ENCODE measurements at regions not wholly inside any gene's neighbourhood (a gene's known extent, or its start where the extent isn't known, plus 50 kb on each side); places are given as distances from the start of the nearest gene placed in this dataset.
"Not testable (repeated sequence)": the region's sequence is repeated elsewhere in the genome, so short reads cannot be mapped to it uniquely, and the experiment has no call there.

DNA sequence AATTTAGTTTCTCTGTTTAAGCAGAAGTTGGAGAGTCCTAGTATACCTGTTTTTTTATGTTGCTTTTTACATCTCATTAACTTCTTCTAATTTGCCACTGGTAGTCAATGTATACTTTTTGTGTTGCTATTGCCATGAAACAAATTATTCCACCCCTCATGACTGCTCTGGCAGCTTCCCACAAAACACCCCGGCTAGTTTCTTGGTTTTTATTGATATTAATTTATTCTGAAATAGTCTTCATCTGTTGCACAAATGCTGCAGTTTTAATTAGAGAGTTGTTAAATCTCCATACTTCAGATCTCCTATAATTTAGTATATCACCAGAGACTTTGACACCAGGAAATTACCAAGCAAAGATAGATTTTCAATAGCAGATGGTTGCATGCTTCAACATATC lies 1159.3 kb upstream of the PRR20A start:
- Histone ChIP-seq H3F3A (ENCODE audit: control insufficient read depth, insufficient read depth) (no peaks in the 10 kb centered on the region), H3K4me1 (ENCODE audit: control insufficient read depth, low read length) (no peaks in the 10 kb centered on the region), H4K20me1 (ENCODE audit: control insufficient read depth, insufficient read depth, low read depth, low read length) (no peaks in the 10 kb centered on the region), H3K4me2 (ENCODE audit: low read length) (no peak overlapping the region), H3K9me3 (ENCODE audit: control insufficient read depth, insufficient read depth, low read length) (peaks cover 5% of the 10 kb centered on the region; the same call in 1 of the 2 replicates), H3K4me3 (ENCODE audit: low read length) (no peak overlapping the region), H3K27ac (ENCODE audit: low read depth, low read length) (no peak overlapping the region), H3K9me2 (replicated peaks; ENCODE audit: control insufficient read depth, low read length) (no peaks in the 10 kb centered on the region), H3K27me3 (ENCODE audit: control insufficient read depth, low read length) (no peaks in the 10 kb centered on the region), H3K79me2 (ENCODE audit: control insufficient read depth, low read length) (no peaks in the 10 kb centered on the region), H3K36me3 (ENCODE audit: control insufficient read depth, low read length) (no peaks in the 10 kb centered on the region)
- TF ChIP-seq, protein P1, sequence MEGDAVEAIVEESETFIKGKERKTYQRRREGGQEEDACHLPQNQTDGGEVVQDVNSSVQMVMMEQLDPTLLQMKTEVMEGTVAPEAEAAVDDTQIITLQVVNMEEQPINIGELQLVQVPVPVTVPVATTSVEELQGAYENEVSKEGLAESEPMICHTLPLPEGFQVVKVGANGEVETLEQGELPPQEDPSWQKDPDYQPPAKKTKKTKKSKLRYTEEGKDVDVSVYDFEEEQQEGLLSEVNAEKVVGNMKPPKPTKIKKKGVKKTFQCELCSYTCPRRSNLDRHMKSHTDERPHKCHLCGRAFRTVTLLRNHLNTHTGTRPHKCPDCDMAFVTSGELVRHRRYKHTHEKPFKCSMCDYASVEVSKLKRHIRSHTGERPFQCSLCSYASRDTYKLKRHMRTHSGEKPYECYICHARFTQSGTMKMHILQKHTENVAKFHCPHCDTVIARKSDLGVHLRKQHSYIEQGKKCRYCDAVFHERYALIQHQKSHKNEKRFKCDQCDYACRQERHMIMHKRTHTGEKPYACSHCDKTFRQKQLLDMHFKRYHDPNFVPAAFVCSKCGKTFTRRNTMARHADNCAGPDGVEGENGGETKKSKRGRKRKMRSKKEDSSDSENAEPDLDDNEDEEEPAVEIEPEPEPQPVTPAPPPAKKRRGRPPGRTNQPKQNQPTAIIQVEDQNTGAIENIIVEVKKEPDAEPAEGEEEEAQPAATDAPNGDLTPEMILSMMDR (IDR thresholded peaks at IDR 0.05; ENCODE audit: low read depth, low read length, poor library complexity, severe bottlenecking) = no peak
- TF ChIP-seq EZH2phosphoT487 (IDR thresholded peaks at IDR 0.05; ENCODE audit: borderline replicate concordance, low read length) = no peak

DNA sequence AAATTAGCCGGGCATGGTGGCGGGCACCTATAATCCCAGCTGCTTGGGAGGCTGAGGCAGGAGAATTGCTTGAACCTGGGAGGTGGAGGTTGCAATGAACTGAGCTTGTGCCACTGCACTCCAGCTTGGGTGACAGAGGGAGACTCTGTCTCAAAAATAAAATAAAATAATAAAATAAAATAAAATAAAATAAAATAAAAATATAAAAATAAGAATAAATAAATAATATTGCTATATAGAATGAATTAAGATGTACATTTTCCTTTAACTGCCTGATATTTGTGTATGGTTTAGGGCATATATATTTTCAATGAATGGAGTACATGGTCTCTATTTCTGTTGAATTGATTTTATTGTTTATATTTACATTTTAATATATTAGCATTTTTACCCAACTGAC lies 1156.7 kb upstream of the PRR20A start:
- H3K9me3 ChIP-seq (ENCODE audit: control insufficient read depth, insufficient read depth, low read length); H3K27ac ChIP-seq (ENCODE audit: low read depth, low read length); H3K27me3 ChIP-seq (ENCODE audit: control insufficient read depth, low read length); H3K4me1 ChIP-seq (ENCODE audit: control insufficient read depth, low read length); H3K79me2 ChIP-seq (ENCODE audit: control insufficient read depth, low read length); H3K36me3 ChIP-seq (ENCODE audit: control insufficient read depth, low read length); H3K4me3 ChIP-seq (ENCODE audit: low read length); H4K20me1 ChIP-seq (ENCODE audit: control insufficient read depth, insufficient read depth, low read depth, low read length); H3F3A ChIP-seq (ENCODE audit: control insufficient read depth, insufficient read depth); H3K9me2 ChIP-seq (replicated peaks; ENCODE audit: control insufficient read depth, low read length); H3K4me2 ChIP-seq (ENCODE audit: low read length): not testable (repeated sequence)

DNA sequence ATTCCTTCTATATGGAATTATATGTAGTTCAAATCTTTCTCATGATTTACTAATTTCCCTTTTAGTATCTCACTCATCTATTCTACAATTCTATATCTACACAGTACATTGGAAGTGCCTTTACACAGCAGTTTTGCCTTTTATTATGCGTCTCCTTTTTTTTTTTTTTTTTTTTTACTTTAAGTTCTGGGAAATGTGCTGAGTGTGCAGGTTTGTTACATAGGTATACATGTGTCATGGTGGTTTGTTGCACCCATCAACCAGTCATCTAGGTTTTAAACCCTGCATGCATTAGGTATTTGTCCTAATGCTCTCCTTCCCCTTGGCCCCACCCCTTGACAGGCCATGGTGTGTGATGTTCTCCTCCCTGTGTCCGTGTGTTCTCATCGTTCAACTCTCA lies 1150.1 kb upstream of the PRR20A start:
- Histone ChIP-seq H4K20me1 (ENCODE audit: control insufficient read depth, insufficient read depth, low read depth, low read length) (no peaks in the 10 kb centered on the region), H3K9me2 (replicated peaks; ENCODE audit: control insufficient read depth, low read length) (no peaks in the 10 kb centered on the region), H3K27me3 (ENCODE audit: control insufficient read depth, low read length) (no peaks in the 10 kb centered on the region), H3K4me2 (ENCODE audit: low read length) (no peak overlapping the region), H3K79me2 (ENCODE audit: control insufficient read depth, low read length) (no peaks in the 10 kb centered on the region), H3K36me3 (ENCODE audit: control insufficient read depth, low read length) (no peaks in the 10 kb centered on the region), H3F3A (ENCODE audit: control insufficient read depth, insufficient read depth) (no peaks in the 10 kb centered on the region), H3K4me1 (ENCODE audit: control insufficient read depth, low read length) (no peaks in the 10 kb centered on the region), H3K4me3 (ENCODE audit: low read length) (no peak overlapping the region), H3K9me3 (ENCODE audit: control insufficient read depth, insufficient read depth, low read length) (no peaks in the 10 kb centered on the region), H3K27ac (ENCODE audit: low read depth, low read length) (no peak overlapping the region)
- TF ChIP-seq, protein P1 (IDR thresholded peaks at IDR 0.05; ENCODE audit: low read depth, low read length, poor library complexity, severe bottlenecking) = no peak
- no peak for TF ChIP-seq EZH2phosphoT487 (IDR thresholded peaks at IDR 0.05; ENCODE audit: borderline replicate concordance, low read length)

DNA sequence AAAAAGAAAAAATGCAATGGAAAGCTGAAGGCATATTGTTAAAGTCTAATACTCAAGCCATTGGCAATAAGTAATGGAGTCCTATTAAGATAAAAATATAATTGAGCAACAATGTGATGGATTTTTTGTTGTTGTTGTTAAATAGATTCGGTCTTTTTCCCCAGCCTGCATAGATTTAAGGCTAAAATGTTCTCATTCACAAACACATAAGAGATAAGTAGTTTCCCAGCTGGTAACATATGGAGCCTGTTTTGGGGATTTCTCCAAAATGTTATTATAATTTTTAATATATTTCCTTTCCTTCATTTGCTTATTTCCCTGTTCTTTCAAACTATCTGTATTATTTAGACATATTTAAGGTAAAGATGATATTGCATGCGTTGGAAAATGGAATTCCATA lies 1149.1 kb upstream of the PRR20A start:
- H3K9me2 ChIP-seq (replicated peaks; ENCODE audit: control insufficient read depth, low read length) = no peaks in the 10 kb centered on the region
- no peaks in the 10 kb centered on the region for H3F3A ChIP-seq (ENCODE audit: control insufficient read depth, insufficient read depth)
- no peaks in the 10 kb centered on the region for H3K27me3 ChIP-seq (ENCODE audit: control insufficient read depth, low read length)
- no peaks in the 10 kb centered on the region for H4K20me1 ChIP-seq (ENCODE audit: control insufficient read depth, insufficient read depth, low read depth, low read length)
- no peaks in the 10 kb centered on the region for H3K4me1 ChIP-seq (ENCODE audit: control insufficient read depth, low read length)
- H3K4me3 ChIP-seq (ENCODE audit: low read length) = no peak overlapping the region
- no peak overlapping the region for H3K4me2 ChIP-seq (ENCODE audit: low read length)
- no peak overlapping the region for H3K27ac ChIP-seq (ENCODE audit: low read depth, low read length)
- H3K79me2 ChIP-seq (ENCODE audit: control insufficient read depth, low read length) = no peaks in the 10 kb centered on the region
- no peak for TF ChIP-seq EZH2phosphoT487 (IDR thresholded peaks at IDR 0.05; ENCODE audit: borderline replicate concordance, low read length)
- TF ChIP-seq, protein P1 (IDR thresholded peaks at IDR 0.05; ENCODE audit: low read depth, low read length, poor library complexity, severe bottlenecking) = no peak
- no peaks in the 10 kb centered on the region for H3K9me3 ChIP-seq (ENCODE audit: control insufficient read depth, insufficient read depth, low read length)
- H3K36me3 ChIP-seq (ENCODE audit: control insufficient read depth, low read length) = no peaks in the 10 kb centered on the region
